MM.1S (cell line): ENCODE measurements at regions not wholly inside any gene's neighbourhood (a gene's known extent, or its start where the extent isn't known, plus 50 kb on each side); places are given as distances from the start of the nearest gene placed in this dataset.

ENCODE experiments used
- EZH2 ChIP-seq: fragments of 300-600 bp; sonication (generic); optimal IDR thresholded peaks from 2 replicates; pipeline ENCODE3; 2017; ENCODE audit warnings: low read depth, mild to moderate bottlenecking, antibody characterized with exemption, low read length, mixed read lengths
- EZH2phosphoT487 ChIP-seq: fragments of 300-600 bp; sonication (generic); IDR thresholded peaks from 2 replicates; pipeline ENCODE4 v1.6.1; 2018; ENCODE audit warnings: antibody characterized with exemption, low read length
- TF ChIP-seq, protein P1 (sequence below): fragments of 300-600 bp; sonication (generic); IDR thresholded peaks from 2 replicates; pipeline ENCODE4 v1.5.1; 2016; ENCODE audit warnings: antibody characterized with exemption, low read length, mixed read lengths

DNA sequence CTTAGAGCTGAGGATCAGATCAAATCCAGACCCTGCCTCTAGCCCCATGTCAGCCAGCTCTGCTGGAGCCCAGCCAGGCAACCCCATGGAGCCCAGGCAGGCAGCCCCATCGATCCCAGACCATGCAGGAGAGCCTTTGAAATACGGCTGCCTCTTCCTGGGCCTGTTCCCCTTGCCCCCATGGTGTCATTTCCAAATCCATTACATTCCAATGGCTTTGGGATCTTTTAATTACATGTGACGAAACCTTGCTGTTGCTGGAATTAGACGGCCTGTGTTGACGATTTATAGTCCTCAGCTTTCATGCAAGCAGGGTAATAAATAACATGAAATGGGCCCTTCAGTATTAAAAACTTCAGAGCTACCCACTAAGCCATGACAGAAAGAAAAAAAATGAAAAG lies 75.8 kb upstream of the SLC14A2 start:
- TF ChIP-seq, protein P1, sequence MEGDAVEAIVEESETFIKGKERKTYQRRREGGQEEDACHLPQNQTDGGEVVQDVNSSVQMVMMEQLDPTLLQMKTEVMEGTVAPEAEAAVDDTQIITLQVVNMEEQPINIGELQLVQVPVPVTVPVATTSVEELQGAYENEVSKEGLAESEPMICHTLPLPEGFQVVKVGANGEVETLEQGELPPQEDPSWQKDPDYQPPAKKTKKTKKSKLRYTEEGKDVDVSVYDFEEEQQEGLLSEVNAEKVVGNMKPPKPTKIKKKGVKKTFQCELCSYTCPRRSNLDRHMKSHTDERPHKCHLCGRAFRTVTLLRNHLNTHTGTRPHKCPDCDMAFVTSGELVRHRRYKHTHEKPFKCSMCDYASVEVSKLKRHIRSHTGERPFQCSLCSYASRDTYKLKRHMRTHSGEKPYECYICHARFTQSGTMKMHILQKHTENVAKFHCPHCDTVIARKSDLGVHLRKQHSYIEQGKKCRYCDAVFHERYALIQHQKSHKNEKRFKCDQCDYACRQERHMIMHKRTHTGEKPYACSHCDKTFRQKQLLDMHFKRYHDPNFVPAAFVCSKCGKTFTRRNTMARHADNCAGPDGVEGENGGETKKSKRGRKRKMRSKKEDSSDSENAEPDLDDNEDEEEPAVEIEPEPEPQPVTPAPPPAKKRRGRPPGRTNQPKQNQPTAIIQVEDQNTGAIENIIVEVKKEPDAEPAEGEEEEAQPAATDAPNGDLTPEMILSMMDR, result no peak
- no peak for TF ChIP-seq EZH2phosphoT487
- no peak for TF ChIP-seq EZH2
